SK-N-MC (cell line): ENCODE measurements at regions not wholly inside any gene's neighbourhood (a gene's known extent, or its start where the extent isn't known, plus 50 kb on each side); places are given as distances from the start of the nearest gene placed in this dataset.

ENCODE experiments used
- EZH2 ChIP-seq: fragments of 200-600 bp; sonication (generic); IDR thresholded peaks from one replicate; pipeline ENCODE4 v1.6.1; 2017; ENCODE audit warnings: antibody characterized with exemption
- FOXP2 ChIP-seq: optimal IDR thresholded peaks from 2 replicates; pipeline ENCODE3; 2011; ENCODE audit warnings: mild to moderate bottlenecking, moderate library complexity; ENCODE audit not compliant: insufficient read depth; ENCODE audit errors: extremely low read length, control extremely low read depth
- POLR2AphosphoS5 ChIP-seq: IDR thresholded peaks from 2 replicates; pipeline ENCODE4 v1.6.1; 2012; ENCODE audit warnings: mild to moderate bottlenecking, low read depth, low read length, borderline replicate concordance

- no peak for TF ChIP-seq POLR2AphosphoS5
- no peak for TF ChIP-seq EZH2
- TF ChIP-seq FOXP2, result no peak
These were observed 156.0 kb downstream of the EDEM1 start for GRCh38 chr3:5343459-5343858.
